ENCODE measurements at regions not wholly inside any gene's neighbourhood (a gene's known extent, or its start where the extent isn't known, plus 50 kb on each side); places are given as distances from the start of the nearest gene placed in this dataset.

DNA sequence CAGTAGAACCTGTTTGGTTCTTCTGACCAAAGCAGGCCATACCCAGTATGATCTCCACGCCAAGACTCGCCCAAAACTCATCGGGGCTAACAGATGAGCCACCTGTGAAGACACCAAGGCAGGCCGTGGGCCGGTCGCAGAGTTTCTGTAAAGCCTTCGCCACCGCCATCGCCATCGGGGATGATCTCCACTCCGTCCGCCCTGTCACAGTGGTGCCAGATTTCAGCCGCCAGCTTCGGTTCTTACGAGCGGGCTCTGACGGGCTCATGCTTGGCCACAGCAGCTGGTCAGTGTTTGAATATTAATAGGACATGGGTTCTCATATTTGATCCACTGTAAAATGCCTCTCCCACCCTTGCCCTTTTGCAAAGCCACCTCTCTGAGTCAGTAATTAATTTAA, 113.2 kb upstream of the TMEM132D start:
- no peak for FAIRE-seq
- DNase-seq (ENCODE audit: insufficient read length, low spot score), result no peak

GRCh38 chr12:130017591-130018449, 114.0 kb upstream of the TMEM132D start:
- FAIRE-seq (no peak), DNase-seq (ENCODE audit: insufficient read length, low spot score) (no peak)

DNA sequence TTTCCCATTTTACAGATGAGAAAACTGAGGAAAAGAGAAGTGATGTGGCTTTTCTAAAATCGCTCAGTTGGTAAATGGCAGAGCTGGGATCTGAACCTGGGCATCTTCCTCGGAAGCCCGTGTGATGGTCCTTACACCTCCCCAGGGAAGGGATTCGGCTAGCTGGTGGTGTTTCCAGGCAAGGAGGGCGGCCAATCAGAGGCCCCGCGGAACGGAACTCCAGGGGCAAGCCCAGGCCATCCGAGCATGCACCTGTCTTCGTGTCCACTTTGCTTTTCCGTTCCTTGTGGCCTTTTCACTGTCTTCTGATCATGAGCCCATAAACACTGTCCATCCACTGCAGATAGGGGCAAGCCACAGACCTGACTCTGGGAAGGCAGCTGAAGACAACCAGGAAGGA, 114.8 kb upstream of the TMEM132D start:
- FAIRE-seq, result no peak

GRCh38 chr12:130026608-130027176, 122.9 kb upstream of the TMEM132D start:
- FAIRE-seq, result no peak
- DNase-seq (ENCODE audit: insufficient read length, low spot score), result no peak

More for the DNA sequence above, 114.8 kb upstream of the TMEM132D start:
- DNase-seq (ENCODE audit: insufficient read length, low spot score), result no peak

- no peak for DNase-seq (ENCODE audit: insufficient read length, low spot score)
- no peak for FAIRE-seq
Observed at GRCh38 chr12:130027798-130028197, 124.0 kb upstream of the TMEM132D start.

GRCh38 chr12:130029151-130029550, 125.3 kb upstream of the TMEM132D start:
- FAIRE-seq (no peak), DNase-seq (ENCODE audit: insufficient read length, low spot score) (no peak)

GRCh38 chr12:130031041-130031440, 127.2 kb upstream of the TMEM132D start:
- DNase-seq (ENCODE audit: insufficient read length, low spot score) (no peak), FAIRE-seq (no peak)

DNA sequence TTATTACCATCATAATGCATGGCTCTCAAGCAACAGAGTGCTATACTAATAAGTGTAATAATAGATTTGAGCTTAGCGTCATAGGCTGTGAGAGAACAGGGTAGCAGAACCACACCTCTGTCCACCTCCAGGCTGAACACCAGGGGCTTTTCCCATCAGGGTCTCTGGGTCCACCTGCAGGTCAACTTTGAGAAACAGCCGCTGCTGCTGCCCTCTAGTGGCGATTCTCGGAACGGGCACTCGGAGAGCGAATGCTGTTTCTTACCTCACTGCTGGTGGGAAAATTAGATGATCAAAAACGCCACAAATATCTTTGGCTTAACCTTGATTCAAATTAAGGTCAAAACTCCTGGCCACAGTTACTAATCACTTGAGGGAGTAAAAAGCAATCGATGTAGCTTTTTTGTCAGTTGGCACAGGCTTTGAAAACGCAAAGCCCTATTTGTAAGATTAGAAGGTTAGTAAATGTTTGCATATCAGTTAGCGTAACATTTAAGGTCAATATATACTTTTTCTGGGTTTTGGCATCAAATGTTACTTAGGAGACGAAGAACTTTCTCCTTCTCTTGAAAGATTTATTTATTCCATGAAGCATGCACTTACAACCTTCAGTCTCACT, 127.9 kb upstream of the TMEM132D start:
- FAIRE-seq, result no peak
- no peak for DNase-seq (ENCODE audit: insufficient read length, low spot score)

GRCh38 chr12:130041983-130042812, 120.1 kb upstream of the FZD10 start:
- no peak for DNase-seq (ENCODE audit: insufficient read length, low spot score)
- FAIRE-seq, result no peak

DNA sequence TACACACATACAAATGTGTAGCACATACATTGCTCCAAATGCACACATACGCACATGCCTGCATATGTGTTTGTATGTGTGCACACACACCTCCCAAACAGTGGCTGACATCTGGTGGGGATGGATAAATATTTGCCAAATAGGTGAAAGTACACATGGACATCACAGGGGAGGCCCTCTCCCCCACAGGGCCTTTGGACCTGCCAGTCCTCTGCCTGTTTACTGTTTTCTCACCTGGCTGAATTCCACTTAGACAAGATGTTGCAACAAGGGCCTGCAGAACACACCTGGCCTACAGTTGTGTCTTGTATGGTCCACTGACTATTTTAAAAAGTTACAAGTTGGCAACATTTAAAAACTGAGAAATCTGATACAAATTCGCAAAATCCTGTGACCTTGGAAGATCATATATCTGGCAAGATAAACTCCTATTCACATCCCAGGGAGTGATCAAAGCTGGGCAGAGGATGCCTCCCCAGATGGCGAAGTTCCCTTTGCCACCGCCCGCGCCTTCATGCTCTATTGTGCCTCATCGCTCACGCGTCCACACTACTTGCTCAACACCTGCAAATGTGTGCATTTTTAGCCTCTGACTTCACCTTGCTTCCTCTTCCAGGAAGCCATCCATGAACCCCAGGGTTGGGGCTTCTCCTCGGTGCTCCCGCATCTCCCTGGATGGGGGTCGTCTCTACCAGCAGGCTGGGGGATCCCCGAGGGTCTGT, 118.4 kb upstream of the FZD10 start:
- FAIRE-seq, result no peak
- DNase-seq (ENCODE audit: insufficient read length, low spot score), result no peak

DNA sequence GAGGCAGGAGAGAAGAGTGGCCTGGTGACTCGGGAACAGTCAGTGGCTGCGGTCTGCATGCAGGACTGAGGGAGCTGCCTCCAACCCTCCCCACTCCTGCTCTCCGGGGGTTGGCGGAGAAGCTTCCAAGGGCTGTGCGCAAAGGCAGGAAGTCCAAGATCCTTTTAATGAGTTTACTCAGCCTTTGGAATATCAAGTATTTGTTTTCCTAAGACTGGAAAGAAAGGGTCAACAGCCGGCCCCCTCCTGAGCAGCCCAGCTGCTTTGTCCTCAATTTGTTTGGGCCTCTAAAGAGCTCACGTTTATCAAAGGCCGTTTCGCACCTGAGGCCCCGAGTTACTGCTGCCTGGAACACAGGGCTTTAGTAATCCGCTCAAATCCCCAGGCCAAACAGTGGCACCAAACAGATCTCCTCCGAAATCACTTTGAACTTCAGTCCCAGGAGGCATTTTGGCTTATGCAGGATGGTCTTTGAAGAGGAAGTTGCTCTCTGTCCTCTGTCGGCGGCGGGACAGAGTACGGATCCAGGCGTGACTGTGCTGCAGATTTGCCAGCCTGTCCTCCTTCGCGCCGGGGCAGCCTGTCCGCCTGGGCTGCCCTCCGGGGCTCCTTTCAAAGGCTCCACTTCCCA, 117.2 kb upstream of the FZD10 start:
- DNase-seq (ENCODE audit: insufficient read length, low spot score), result no peak

GRCh38 chr12:130049666-130050065, 112.6 kb upstream of the FZD10 start:
- no peak for FAIRE-seq
- DNase-seq (ENCODE audit: insufficient read length, low spot score), result no peak

More for the DNA sequence above, 117.2 kb upstream of the FZD10 start:
- no peak for FAIRE-seq

GRCh38 chr12:130051900-130052299, 110.4 kb upstream of the FZD10 start:
- FAIRE-seq (no peak), DNase-seq (ENCODE audit: insufficient read length, low spot score) (no peak)

DNA sequence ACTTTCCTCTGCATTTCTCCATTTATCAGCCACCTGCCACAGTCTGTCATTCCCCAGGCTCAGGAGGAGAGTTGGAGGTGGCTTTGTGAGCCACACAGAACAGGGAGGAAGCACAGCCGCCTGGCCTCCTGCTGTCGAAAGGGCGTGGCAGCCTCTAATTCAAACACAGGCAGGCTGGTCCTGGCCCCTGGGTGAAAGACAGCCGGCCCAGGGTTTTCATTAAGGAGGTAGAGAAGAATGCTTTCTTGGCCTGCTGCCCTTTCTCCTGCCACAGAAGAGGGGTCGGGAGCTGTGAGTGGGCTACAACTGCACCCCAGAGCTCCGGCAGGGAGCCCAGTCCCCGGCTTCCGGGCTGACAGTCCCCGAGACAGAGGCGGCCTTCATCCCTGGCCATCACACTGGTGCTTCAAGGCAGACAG, 108.6 kb upstream of the FZD10 start:
- DNase-seq (ENCODE audit: insufficient read length, low spot score), result no peak
- FAIRE-seq, result no peak

DNA sequence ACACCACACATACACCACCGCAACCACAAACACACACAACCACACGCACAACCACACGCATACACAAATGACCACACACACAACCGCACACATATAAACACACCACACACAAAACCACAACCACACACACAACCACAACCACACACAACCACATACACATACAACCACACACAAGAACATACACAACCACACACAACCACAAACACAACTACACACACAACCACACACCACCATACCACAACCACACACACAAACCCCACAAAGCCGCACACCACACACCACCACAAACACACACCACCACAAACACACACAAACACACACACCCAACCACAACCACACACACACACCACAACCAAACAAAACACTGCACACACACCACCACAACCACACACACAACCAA, 107.5 kb upstream of the FZD10 start:
- DNase-seq (ENCODE audit: insufficient read length, low spot score) (no peak), FAIRE-seq (peak; percentile 74)

GRCh38 chr12:130058926-130059472, 103.3 kb upstream of the FZD10 start:
- no peak for FAIRE-seq
- no peak for DNase-seq (ENCODE audit: insufficient read length, low spot score)

- no peak for DNase-seq (ENCODE audit: insufficient read length, low spot score)
- FAIRE-seq, result no peak
Observed at GRCh38 chr12:130063866-130064265, 98.4 kb upstream of the FZD10 start.

DNA sequence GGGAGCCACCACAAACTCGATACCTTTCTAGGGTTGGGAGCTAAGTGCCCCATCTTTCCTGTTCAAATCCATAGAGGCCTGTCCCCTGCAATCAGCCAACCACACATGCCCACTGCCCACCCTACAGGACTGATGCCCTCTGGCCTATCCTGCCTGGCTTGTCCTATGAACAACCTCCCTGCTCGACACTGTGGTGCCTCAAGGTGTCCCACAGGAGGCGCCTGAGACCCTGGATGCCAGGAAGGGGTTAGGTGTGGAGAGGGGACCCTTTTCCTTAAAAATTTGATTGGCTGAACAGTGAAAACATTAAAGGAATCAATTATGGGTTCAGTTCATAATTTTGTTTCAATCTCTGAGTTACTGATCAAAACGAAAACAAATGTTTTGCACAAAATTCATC, 97.3 kb upstream of the FZD10 start:
- no peak for FAIRE-seq

DNA sequence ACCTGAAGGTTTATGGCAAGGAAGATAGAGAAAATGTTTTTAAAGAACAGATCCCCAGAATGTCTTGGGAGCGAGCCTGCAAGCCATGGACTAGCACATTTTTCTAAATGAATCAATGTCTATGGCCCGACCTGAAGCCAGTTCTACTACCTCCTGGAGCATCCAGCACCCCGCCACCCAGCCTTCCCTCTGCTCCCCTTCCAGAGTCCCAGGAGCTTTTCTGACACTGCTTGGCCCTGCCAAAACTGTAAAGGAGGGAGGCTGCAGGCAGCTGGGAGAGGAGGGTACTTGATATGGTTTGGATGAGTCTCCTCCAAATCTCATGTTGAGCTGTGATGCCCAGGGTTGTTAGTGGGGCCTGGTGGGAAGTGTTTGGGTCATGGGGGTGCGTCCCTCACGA, 95.5 kb upstream of the FZD10 start:
- FAIRE-seq, result no peak
- DNase-seq (ENCODE audit: insufficient read length, low spot score), result no peak

More for the DNA sequence above, 97.3 kb upstream of the FZD10 start:
- no peak for DNase-seq (ENCODE audit: insufficient read length, low spot score)

- FAIRE-seq, result no peak
- DNase-seq (ENCODE audit: insufficient read length, low spot score), result no peak
Observed at GRCh38 chr12:130068741-130069140, 93.5 kb upstream of the FZD10 start.
